Progenitor cell of endocrine pancreas (in vitro differentiated cells): ENCODE measurements at regions not wholly inside any gene's neighbourhood (a gene's known extent, or its start where the extent isn't known, plus 50 kb on each side); places are given as distances from the start of the nearest gene placed in this dataset.

ENCODE experiments used
- DNase-seq: peaks from one replicate; pipeline ENCODE4 v3.0.0; 2021; ENCODE audit warnings: low spot score; ENCODE audit not compliant: unreplicated experiment
- H3K27ac Mint-ChIP-seq: 2 replicates; pipeline ENCODE4 v1.8.0; 2021; ENCODE audit warnings: mild to moderate bottlenecking, moderate library complexity, mixed read lengths
- H3K27me3 Mint-ChIP-seq: 2 replicates; pipeline ENCODE4 v1.8.0; 2021; ENCODE audit warnings: mixed read lengths
- H3K36me3 Mint-ChIP-seq: 2 replicates; pipeline ENCODE4 v1.8.0; 2022; ENCODE audit warnings: mixed read lengths; ENCODE audit not compliant: insufficient read depth
- H3K4me1 Mint-ChIP-seq: 2 replicates; pipeline ENCODE4 v1.8.0; 2021; ENCODE audit warnings: low read depth, mixed read lengths
- H3K4me3 Mint-ChIP-seq: 2 replicates; pipeline ENCODE4 v1.8.0; 2021; ENCODE audit warnings: low read depth, mild to moderate bottlenecking, moderate library complexity, mixed read lengths
- H3K9me3 Mint-ChIP-seq: 2 replicates; pipeline ENCODE4 v1.8.0; 2021; ENCODE audit warnings: low read depth, mixed read lengths
- TF ChIP-seq, protein P1 (sequence below): fragments of 200-600 bp; sonication (generic); IDR thresholded peaks from one replicate; pipeline ENCODE4 v1.5.0; 2021; ENCODE audit warnings: antibody characterized with exemption, mild to moderate bottlenecking; ENCODE audit not compliant: unreplicated experiment

- TF ChIP-seq, protein P1, sequence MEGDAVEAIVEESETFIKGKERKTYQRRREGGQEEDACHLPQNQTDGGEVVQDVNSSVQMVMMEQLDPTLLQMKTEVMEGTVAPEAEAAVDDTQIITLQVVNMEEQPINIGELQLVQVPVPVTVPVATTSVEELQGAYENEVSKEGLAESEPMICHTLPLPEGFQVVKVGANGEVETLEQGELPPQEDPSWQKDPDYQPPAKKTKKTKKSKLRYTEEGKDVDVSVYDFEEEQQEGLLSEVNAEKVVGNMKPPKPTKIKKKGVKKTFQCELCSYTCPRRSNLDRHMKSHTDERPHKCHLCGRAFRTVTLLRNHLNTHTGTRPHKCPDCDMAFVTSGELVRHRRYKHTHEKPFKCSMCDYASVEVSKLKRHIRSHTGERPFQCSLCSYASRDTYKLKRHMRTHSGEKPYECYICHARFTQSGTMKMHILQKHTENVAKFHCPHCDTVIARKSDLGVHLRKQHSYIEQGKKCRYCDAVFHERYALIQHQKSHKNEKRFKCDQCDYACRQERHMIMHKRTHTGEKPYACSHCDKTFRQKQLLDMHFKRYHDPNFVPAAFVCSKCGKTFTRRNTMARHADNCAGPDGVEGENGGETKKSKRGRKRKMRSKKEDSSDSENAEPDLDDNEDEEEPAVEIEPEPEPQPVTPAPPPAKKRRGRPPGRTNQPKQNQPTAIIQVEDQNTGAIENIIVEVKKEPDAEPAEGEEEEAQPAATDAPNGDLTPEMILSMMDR = no peak
- Mint-ChIP-seq H3K9me3 (peaks cover 2% of the 10 kb centered on the region), H3K27ac (no peak overlapping the region), H3K27me3 (peaks cover 9% of the 10 kb centered on the region), H3K36me3 (no peaks in the 10 kb centered on the region), H3K4me1 (no peaks in the 10 kb centered on the region), H3K4me3 (no peak overlapping the region)
- DNase-seq = no peak
Measured at GRCh38 chr5:72621576-72621975, 114.4 kb upstream of the ZNF366 start.

GRCh38 chr5:72619677-72620076, 112.5 kb upstream of the ZNF366 start:
- Mint-ChIP-seq H3K27ac (no peak overlapping the region), H3K9me3 (peaks cover 2% of the 10 kb centered on the region), H3K36me3 (no peaks in the 10 kb centered on the region), H3K4me3 (no peak overlapping the region), H3K4me1 (no peaks in the 10 kb centered on the region), H3K27me3 (peaks cover 9% of the 10 kb centered on the region)
- no peak for DNase-seq
- TF ChIP-seq, protein P1 = no peak

- Mint-ChIP-seq H3K4me1 (no peaks in the 10 kb centered on the region), H3K4me3 (no peak overlapping the region), H3K36me3 (no peaks in the 10 kb centered on the region), H3K27me3 (peaks cover 9% of the 10 kb centered on the region), H3K27ac (no peak overlapping the region), H3K9me3 (peaks cover 2% of the 10 kb centered on the region)
- DNase-seq = no peak
- TF ChIP-seq, protein P1 = no peak
Measured at GRCh38 chr5:72619251-72619650, 112.0 kb upstream of the ZNF366 start.

DNA sequence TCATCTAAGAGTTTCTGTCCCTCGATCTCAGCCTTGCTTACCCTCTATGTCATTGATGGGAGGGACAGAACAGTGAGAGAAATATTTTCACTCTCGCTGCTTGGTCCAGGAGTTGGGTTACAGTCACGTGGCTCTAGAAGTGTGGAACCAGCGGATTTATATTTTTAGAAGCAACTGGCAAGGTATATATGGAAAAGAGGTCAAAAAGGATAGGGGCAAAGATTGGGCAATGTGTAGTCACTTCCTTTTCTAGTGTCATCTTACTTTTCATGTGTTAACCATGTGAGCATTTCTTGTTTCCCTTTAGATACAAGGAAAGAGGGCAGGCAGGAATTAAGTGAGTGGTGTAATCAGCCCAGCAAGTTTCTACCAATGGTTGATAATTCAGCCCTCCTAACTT, 111.5 kb upstream of the ZNF366 start:
- no peak overlapping the region for H3K27ac Mint-ChIP-seq
- peaks cover 9% of the 10 kb centered on the region for H3K27me3 Mint-ChIP-seq
- TF ChIP-seq, protein P1 = no peak
- peaks cover 2% of the 10 kb centered on the region for H3K9me3 Mint-ChIP-seq
- H3K36me3 Mint-ChIP-seq = no peaks in the 10 kb centered on the region
- DNase-seq = no peak
- no peaks in the 10 kb centered on the region for H3K4me1 Mint-ChIP-seq
- no peak overlapping the region for H3K4me3 Mint-ChIP-seq

DNA sequence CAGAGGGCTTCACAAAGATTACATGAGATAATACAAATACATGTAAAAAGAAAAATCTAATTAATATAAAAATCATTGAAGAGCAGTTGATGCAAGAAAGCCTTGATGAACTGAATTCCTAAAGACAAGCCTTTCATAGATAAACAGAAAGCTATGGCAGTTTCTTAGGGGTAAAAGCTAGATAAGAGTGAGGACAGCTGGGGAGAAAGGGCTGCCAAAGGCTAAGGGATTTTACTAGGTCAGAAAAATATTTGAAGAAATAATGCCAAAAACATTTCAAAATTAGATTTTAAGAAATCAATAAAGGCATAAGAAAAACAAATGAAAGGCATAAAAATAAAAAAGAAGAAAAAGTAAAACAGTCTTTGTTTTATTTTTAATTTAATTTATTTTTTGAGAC, 107.9 kb upstream of the ZNF366 start:
- Mint-ChIP-seq H3K4me1 (no peaks in the 10 kb centered on the region), H3K27me3 (peaks cover 10% of the 10 kb centered on the region), H3K27ac (no peak overlapping the region), H3K36me3 (no peaks in the 10 kb centered on the region), H3K4me3 (no peak overlapping the region), H3K9me3 (no peaks in the 10 kb centered on the region)
- DNase-seq = no peak
- TF ChIP-seq, protein P1 = no peak
